ENCODE measurements at regions not wholly inside any gene's neighbourhood (a gene's known extent, or its start where the extent isn't known, plus 50 kb on each side); places are given as distances from the start of the nearest gene placed in this dataset.

DNA sequence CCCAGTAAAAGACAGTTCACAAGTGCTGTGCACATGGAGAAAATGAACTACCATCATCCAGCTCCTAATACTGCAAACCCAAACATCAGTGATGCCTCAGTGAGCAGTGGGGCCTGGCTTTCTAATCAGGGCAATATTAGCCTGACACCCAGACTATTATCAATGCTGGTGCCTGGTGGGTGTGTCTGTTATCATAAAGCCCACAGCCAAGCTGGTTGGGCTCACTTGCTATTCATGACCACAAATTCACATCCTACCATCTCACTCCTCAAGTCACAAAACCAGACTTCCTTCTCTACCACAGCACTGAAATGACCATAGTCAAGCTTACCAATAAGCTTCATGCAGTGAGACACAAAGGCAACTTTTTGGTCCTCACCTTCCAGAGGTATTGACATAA is 180.8 kb upstream of the PLN start:
- Histone ChIP-seq H3K79me2 (ENCODE audit: insufficient read depth, low read length) (no peaks in the 10 kb centered on the region), H3K36me3 (ENCODE audit: insufficient read depth, low read length) (no peaks in the 10 kb centered on the region), H3K4me3 (ENCODE audit: insufficient read depth, low read length) (no peak overlapping the region), H4K20me1 (ENCODE audit: insufficient read depth, low read length) (no peaks in the 10 kb centered on the region), H3K27me3 (ENCODE audit: insufficient read depth, low read length) (no peaks in the 10 kb centered on the region), H3K27ac (ENCODE audit: low read depth, low read length) (no peak overlapping the region), H2AFZ (ENCODE audit: low read length) (no peak overlapping the region), H3K4me2 (ENCODE audit: insufficient read depth, low read length) (no peak overlapping the region), H3K4me1 (ENCODE audit: insufficient read depth, low read length) (peaks cover under 1% of the 10 kb centered on the region), H3K9me3 (ENCODE audit: low read depth, low read length) (no peaks in the 10 kb centered on the region)
- TF ChIP-seq, protein P1, sequence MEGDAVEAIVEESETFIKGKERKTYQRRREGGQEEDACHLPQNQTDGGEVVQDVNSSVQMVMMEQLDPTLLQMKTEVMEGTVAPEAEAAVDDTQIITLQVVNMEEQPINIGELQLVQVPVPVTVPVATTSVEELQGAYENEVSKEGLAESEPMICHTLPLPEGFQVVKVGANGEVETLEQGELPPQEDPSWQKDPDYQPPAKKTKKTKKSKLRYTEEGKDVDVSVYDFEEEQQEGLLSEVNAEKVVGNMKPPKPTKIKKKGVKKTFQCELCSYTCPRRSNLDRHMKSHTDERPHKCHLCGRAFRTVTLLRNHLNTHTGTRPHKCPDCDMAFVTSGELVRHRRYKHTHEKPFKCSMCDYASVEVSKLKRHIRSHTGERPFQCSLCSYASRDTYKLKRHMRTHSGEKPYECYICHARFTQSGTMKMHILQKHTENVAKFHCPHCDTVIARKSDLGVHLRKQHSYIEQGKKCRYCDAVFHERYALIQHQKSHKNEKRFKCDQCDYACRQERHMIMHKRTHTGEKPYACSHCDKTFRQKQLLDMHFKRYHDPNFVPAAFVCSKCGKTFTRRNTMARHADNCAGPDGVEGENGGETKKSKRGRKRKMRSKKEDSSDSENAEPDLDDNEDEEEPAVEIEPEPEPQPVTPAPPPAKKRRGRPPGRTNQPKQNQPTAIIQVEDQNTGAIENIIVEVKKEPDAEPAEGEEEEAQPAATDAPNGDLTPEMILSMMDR (IDR thresholded peaks at IDR 0.05; ENCODE audit: extremely low read depth, low read depth, low read length): no peak
- no peak for DNase-seq (ENCODE audit: insufficient read length, low spot score, missing footprints)

DNA sequence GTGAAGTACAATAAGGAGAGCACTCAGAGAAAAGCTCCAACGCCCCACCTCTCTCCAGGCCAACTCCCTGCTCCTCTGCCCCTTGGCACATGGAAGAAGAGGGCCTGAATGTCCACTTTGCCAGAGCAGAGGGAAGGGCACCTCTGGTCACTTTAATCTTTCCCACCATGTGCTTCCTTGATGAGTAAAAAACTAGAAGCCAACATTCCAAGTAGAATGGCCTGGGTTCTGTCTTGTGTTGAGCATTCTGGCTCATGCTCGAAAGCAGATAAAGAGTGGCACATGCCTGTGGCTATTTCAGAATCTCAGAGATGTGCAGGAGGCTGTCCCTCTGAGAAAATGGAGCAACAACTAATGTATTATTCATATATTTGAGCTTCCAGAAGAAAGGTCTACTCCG is 177.4 kb upstream of the PLN start:
- H3K36me3 ChIP-seq (ENCODE audit: insufficient read depth, low read length): no peaks in the 10 kb centered on the region
- H3K4me2 ChIP-seq (ENCODE audit: insufficient read depth, low read length): no peak overlapping the region
- H3K27me3 ChIP-seq (ENCODE audit: insufficient read depth, low read length): no peaks in the 10 kb centered on the region
- no peak overlapping the region for H2AFZ ChIP-seq (ENCODE audit: low read length)
- no peaks in the 10 kb centered on the region for H4K20me1 ChIP-seq (ENCODE audit: insufficient read depth, low read length)
- TF ChIP-seq, protein P1 (IDR thresholded peaks at IDR 0.05; ENCODE audit: extremely low read depth, low read depth, low read length): no peak
- H3K9me3 ChIP-seq (ENCODE audit: low read depth, low read length): no peaks in the 10 kb centered on the region
- no peak for DNase-seq (ENCODE audit: insufficient read length, low spot score, missing footprints)
- peaks cover 3% of the 10 kb centered on the region for H3K4me1 ChIP-seq (ENCODE audit: insufficient read depth, low read length)
- H3K4me3 ChIP-seq (ENCODE audit: insufficient read depth, low read length): no peak overlapping the region
- no peaks in the 10 kb centered on the region for H3K79me2 ChIP-seq (ENCODE audit: insufficient read depth, low read length)
- H3K27ac ChIP-seq (ENCODE audit: low read depth, low read length): no peak overlapping the region

GRCh38 chr6:118371955-118372354 is 176.1 kb upstream of the PLN start:
- no peak overlapping the region for H3K27ac ChIP-seq (ENCODE audit: low read depth, low read length)
- no peaks in the 10 kb centered on the region for H3K79me2 ChIP-seq (ENCODE audit: insufficient read depth, low read length)
- H3K4me2 ChIP-seq (ENCODE audit: insufficient read depth, low read length): no peak overlapping the region
- H3K4me1 ChIP-seq (ENCODE audit: insufficient read depth, low read length): peaks cover 3% of the 10 kb centered on the region
- DNase-seq (ENCODE audit: insufficient read length, low spot score, missing footprints): no peak
- H3K36me3 ChIP-seq (ENCODE audit: insufficient read depth, low read length): no peaks in the 10 kb centered on the region
- no peak overlapping the region for H2AFZ ChIP-seq (ENCODE audit: low read length)
- H3K4me3 ChIP-seq (ENCODE audit: insufficient read depth, low read length): no peak overlapping the region
- TF ChIP-seq, protein P1 (IDR thresholded peaks at IDR 0.05; ENCODE audit: extremely low read depth, low read depth, low read length): no peak
- H3K9me3 ChIP-seq (ENCODE audit: low read depth, low read length): no peaks in the 10 kb centered on the region
- H3K27me3 ChIP-seq (ENCODE audit: insufficient read depth, low read length): no peaks in the 10 kb centered on the region
- no peaks in the 10 kb centered on the region for H4K20me1 ChIP-seq (ENCODE audit: insufficient read depth, low read length)

- H3K27me3 ChIP-seq (ENCODE audit: insufficient read depth, low read length): no peaks in the 10 kb centered on the region
- no peak overlapping the region for H3K4me2 ChIP-seq (ENCODE audit: insufficient read depth, low read length)
- H2AFZ ChIP-seq (ENCODE audit: low read length): no peak overlapping the region
- no peaks in the 10 kb centered on the region for H4K20me1 ChIP-seq (ENCODE audit: insufficient read depth, low read length)
- H3K27ac ChIP-seq (ENCODE audit: low read depth, low read length): no peak overlapping the region
- H3K79me2 ChIP-seq (ENCODE audit: insufficient read depth, low read length): no peaks in the 10 kb centered on the region
- H3K4me3 ChIP-seq (ENCODE audit: insufficient read depth, low read length): no peak overlapping the region
- DNase-seq (ENCODE audit: insufficient read length, low spot score, missing footprints): no peak
- no peaks in the 10 kb centered on the region for H3K36me3 ChIP-seq (ENCODE audit: insufficient read depth, low read length)
- H3K4me1 ChIP-seq (ENCODE audit: insufficient read depth, low read length): peaks cover 3% of the 10 kb centered on the region
- no peaks in the 10 kb centered on the region for H3K9me3 ChIP-seq (ENCODE audit: low read depth, low read length)
- TF ChIP-seq, protein P1 (IDR thresholded peaks at IDR 0.05; ENCODE audit: extremely low read depth, low read depth, low read length): no peak
Observed at GRCh38 chr6:118372413-118372812, 175.7 kb upstream of the PLN start.

Measured in osteoblast (primary cell).